HK-2 (cell line): ENCODE measurements at regions not wholly inside any gene's neighbourhood (a gene's known extent, or its start where the extent isn't known, plus 50 kb on each side); places are given as distances from the start of the nearest gene placed in this dataset.
"Not testable (repeated sequence)": the region's sequence is repeated elsewhere in the genome, so short reads cannot be mapped to it uniquely, and the experiment has no call there.

ENCODE experiments used
- DNase-seq: peaks from one replicate; pipeline ENCODE4 v3.0.0-alpha.2; 2018; ENCODE audit not compliant: unreplicated experiment

- DNase-seq, result no peak
Observed at GRCh38 chr2:19203866-19204265, 154.6 kb downstream of the OSR1 start.

- DNase-seq, result no peak
Observed at GRCh38 chr2:19201911-19202462, 156.4 kb downstream of the OSR1 start.

GRCh38 chr2:19198381-19198780 is 160.0 kb downstream of the OSR1 start:
- DNase-seq, result no peak

GRCh38 chr2:19195661-19196060 is 162.8 kb downstream of the OSR1 start:
- DNase-seq, result no peak

GRCh38 chr2:19189391-19189790 is 169.0 kb downstream of the OSR1 start:
- no peak for DNase-seq

GRCh38 chr2:19187323-19188020 is 171.0 kb downstream of the OSR1 start:
- DNase-seq, result no peak

- no peak for DNase-seq
Observed at GRCh38 chr2:19185086-19185485, 173.3 kb downstream of the OSR1 start.

GRCh38 chr2:19178175-19178574 is 180.2 kb downstream of the OSR1 start:
- no peak for DNase-seq

GRCh38 chr2:19176977-19177376 is 181.4 kb downstream of the OSR1 start:
- no peak for DNase-seq

GRCh38 chr2:19176172-19176852 is 182.1 kb downstream of the OSR1 start:
- DNase-seq, result no peak

- DNase-seq, result no peak
Observed at GRCh38 chr2:19174176-19174575, 184.2 kb downstream of the OSR1 start.

- DNase-seq, result no peak
Observed at GRCh38 chr2:19171409-19171808, 187.0 kb downstream of the OSR1 start.

- no peak for DNase-seq
Observed at GRCh38 chr2:19169134-19169768, 189.2 kb downstream of the OSR1 start.

- DNase-seq, result not testable (repeated sequence)
Observed at GRCh38 chr2:19164099-19164498, 194.3 kb downstream of the OSR1 start.

- no peak for DNase-seq
Observed at GRCh38 chr2:19158896-19159295, 199.5 kb downstream of the OSR1 start.

GRCh38 chr2:19158211-19158610 is 200.2 kb downstream of the OSR1 start:
- no peak for DNase-seq

- no peak for DNase-seq
Observed at GRCh38 chr2:19156646-19157045, 201.8 kb downstream of the OSR1 start.

- no peak for DNase-seq
Observed at GRCh38 chr2:19150726-19151125, 207.7 kb downstream of the OSR1 start.

GRCh38 chr2:19146867-19147266 is 211.6 kb downstream of the OSR1 start:
- no peak for DNase-seq

GRCh38 chr2:19141234-19142004 is 217.0 kb downstream of the OSR1 start:
- no peak for DNase-seq

- peak; percentile 23 for DNase-seq
Observed at GRCh38 chr2:19140463-19141208, 217.8 kb downstream of the OSR1 start.
